Left colon (tissue), 2 donors: ENCODE measurements at regions not wholly inside any gene's neighbourhood (a gene's known extent, or its start where the extent isn't known, plus 50 kb on each side); places are given as distances from the start of the nearest gene placed in this dataset.
"Not testable (repeated sequence)": the region's sequence is repeated elsewhere in the genome, so short reads cannot be mapped to it uniquely, and the experiment has no call there.

ENCODE experiments used
- ATAC-seq: fragments of 200-7000 bp; cut with Tn5 transposase; one replicate; pipeline ENCODE4 v1.9.1; 2020; ENCODE audit warnings: mild to moderate bottlenecking, moderate library complexity
- DNase-seq, 2 donors: peaks; one replicate each; pipeline ENCODE4 v3.0.0-alpha.2; 2020
- intact Hi-C, 2 donors: fragments of 100-400 bp; cut with DNase I in 1 of 2; cut with micrococcal nuclease in 1 of 2; formaldehyde crosslinking; loops; one replicate each; pipeline versions ENCODE4 v1.11.2 to v1.14.0; 2022; cut with DNase I, micrococcal nuclease
- donor health status: DM: no; HTN: no; CAD: no.
- donor health status: DM: yes; HTN: yes; CAD: no.

GRCh38 chr10:46645110-46645509 is 66.2 kb downstream of the SYT15 start:
- intact Hi-C loops, DNase-seq, ATAC-seq: not testable (repeated sequence)

DNA sequence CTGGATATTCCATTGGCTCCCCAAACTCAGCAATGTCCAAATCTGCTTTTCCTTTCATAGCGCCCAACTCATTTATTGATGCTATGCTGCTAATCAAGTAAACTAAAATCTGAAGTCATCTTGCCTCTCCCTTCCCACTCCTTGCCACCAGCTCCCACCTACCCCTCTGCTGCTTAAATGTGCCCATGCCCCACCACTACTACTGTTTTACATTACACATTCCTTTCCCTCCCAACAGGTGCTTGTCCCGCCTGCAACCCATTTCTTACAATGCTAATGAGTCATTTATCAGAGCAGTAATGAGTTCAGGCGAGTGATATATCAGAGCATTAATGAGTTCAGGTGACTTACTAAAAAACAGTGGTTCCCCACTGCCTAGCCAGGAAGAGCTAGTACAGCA is 67.2 kb downstream of the SYT15 start:
- intact Hi-C loops, DNase-seq, ATAC-seq: not testable (repeated sequence)

DNA sequence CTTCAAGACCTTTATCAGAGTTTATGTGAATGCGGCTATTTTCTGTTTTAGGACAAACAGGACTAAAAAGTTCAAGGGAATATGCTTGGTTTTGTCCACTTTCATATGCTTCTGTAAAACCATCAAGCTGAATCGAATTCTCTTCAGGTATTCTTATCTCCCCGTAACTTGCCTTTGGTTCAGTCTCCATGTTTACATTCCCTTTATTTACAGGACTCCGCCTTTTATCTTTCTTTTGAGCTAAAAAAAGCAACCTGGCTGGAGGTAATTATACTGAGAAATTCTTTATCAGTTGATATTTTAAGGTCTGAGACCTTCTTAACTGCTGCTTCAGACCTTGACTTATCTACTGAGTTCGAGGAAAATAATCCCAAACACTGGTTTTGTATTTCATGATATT is 72.0 kb downstream of the SYT15 start:
- intact Hi-C loops, DNase-seq: not testable (repeated sequence)
- ATAC-seq = peak; percentile 34

- not testable (repeated sequence) for ATAC-seq
These were observed 78.5 kb downstream of the SYT15 start for GRCh38 chr10:46657437-46657836.

GRCh38 chr10:46660027-46660834 is 81.3 kb downstream of the SYT15 start:
- DNase-seq, ATAC-seq, intact Hi-C loops: not testable (repeated sequence)

More at GRCh38 chr10:46657437-46657836, 78.5 kb downstream of the SYT15 start:
- DNase-seq, intact Hi-C loops: not testable (repeated sequence)

GRCh38 chr10:46660835-46661164 is 81.9 kb downstream of the SYT15 start:
- intact Hi-C loops, DNase-seq, ATAC-seq: not testable (repeated sequence)

DNA sequence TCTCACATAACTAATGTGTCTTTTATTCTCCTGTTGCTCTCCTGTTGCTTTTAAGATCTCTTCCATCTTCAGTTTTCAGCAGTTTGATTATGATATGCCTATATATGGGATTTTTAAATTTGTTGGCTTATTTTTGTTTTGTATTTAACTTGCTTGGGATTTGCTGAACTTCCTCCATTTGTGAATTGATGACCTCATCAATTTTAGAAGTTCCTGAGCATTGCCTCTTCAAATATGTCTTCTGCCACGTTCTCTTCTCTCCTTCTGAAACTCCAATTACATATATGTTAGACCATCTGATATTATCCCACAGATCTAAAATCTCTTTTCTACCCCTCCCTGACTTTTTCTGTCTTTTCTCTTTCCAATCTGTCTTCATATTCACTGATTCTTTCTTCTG is 86.6 kb downstream of the SYT15 start:
- not testable (repeated sequence) for DNase-seq

GRCh38 chr10:46668357-46668997 is 89.5 kb downstream of the SYT15 start:
- ATAC-seq, DNase-seq, intact Hi-C loops: not testable (repeated sequence)

More for the DNA sequence above, 86.6 kb downstream of the SYT15 start:
- ATAC-seq, intact Hi-C loops: not testable (repeated sequence)

DNA sequence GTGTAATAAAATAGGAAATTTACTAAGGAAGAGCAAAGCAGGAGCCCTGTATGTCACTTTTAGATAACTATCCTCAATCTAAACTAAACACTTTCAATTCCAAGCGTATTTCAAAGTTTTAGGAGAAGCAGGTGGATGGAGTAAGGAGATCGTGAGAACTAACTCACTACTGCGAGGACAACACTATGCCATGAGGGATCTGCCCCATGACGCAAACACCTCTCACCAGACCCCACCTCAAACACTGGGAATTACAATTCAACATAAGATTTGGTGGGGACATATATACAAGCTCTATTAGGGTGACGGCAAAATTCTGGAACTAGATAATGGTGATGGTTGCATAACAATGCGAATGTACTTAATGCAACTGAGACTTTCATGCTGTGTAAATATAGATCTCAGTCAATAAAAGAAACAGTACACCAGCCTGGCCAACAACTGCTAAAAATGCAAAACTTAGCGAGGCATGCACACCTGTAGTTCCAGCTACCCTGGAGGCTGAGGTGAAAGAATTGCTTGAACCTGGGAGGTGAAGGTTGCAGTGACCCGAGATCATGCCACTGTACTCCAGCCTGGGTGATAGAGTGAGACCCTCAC is 99.0 kb downstream of the SYT15 start:
- DNase-seq, intact Hi-C loops, ATAC-seq: not testable (repeated sequence)

DNA sequence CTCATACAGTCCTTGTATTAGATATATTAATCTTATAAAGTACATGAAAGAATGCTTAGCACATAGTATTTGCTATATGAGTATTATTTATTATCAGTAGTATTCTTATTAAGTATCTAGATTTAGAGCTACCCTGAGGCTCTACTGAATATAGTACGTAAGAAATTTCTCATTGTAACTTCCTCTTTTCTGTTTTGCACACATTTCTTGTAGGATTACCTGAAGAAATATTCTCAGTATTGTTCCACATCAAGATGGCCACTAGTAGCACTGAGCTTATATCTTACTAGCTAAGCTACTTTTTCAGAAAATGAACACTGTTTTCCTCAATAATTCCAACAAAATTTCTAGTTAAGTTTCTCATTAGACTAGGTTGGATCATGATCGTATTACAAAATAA is 112.5 kb downstream of the SYT15 start:
- DNase-seq, ATAC-seq, intact Hi-C loops: not testable (repeated sequence)

GRCh38 chr10:46693218-46693617 is 114.3 kb downstream of the SYT15 start:
- intact Hi-C loops, ATAC-seq, DNase-seq: not testable (repeated sequence)

DNA sequence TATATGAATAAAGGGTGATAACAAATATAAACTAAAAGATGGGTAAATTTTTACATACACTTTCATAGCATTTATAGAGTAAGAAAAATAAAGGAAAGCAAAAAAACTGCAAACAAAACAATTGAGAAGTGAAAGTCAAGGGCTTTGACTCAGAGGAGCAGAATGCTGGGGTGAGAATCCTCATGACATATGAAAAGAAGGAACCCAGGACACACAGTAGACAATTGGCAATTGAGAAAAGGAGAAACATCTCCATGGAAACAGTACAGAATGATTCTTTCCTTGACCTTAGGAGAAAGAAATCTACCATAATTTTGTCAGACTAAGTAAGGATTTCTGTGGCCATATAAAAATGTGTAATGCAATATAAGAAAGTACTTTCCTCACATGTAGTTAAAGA is 138.3 kb downstream of the SYT15 start:
- ATAC-seq, intact Hi-C loops, DNase-seq: not testable (repeated sequence)

DNA sequence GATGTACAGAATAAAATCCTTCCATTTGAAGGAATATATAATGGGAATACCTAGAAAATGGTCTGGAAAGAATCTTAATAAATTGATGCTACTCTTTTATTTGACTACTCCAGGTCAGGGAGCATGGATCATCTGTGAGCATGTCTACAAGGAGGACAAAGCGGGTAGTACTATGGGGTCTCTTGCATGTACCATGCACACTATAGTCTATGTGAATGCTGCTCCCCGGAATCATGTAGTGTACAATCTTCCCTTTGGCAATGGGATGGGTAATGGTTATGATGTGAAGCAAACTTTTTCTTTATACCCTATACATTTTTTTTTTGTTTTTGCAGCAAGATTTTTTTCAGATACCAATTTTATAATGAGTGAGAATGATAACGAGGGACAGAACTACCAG is 139.1 kb downstream of the SYT15 start:
- intact Hi-C loops, DNase-seq, ATAC-seq: not testable (repeated sequence)

GRCh38 chr10:46720386-46720785 is 141.5 kb downstream of the SYT15 start:
- ATAC-seq, intact Hi-C loops: not testable (repeated sequence)
- DNase-seq = peak in 1 of 2 donors; percentile 2

DNA sequence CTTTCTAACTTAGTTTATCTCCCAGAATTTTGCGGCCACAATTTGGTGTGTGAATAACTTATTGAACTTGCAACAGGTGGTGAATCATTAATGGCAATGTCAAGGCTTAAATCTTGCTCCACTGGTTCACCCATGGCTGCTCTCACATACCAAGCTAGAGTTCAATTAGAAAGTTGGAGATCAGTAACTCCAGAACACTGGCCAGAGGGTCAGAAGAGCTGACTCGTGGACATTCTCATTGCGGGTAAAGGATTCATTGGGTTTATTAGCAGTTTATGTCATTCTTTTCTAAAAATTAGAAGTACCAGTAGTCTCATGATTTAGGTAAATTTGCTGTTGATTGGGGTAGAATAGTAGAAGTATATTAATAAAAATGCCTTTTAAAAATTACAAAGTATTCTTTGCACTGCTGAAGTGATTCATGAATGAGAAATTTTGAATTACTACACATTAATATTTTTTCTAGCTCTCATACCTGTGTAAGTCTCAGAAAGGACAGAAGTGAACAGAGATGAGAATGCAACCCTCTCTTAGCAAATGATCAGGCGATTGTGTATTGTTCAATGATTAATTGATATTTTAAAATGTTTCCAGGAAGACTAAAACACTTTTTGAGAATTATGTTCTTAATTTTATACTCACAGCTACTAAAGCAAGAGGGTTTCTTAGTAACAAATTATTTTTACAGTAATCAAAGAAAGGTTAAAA is 142.0 kb downstream of the SYT15 start:
- ATAC-seq = not testable (repeated sequence)

DNA sequence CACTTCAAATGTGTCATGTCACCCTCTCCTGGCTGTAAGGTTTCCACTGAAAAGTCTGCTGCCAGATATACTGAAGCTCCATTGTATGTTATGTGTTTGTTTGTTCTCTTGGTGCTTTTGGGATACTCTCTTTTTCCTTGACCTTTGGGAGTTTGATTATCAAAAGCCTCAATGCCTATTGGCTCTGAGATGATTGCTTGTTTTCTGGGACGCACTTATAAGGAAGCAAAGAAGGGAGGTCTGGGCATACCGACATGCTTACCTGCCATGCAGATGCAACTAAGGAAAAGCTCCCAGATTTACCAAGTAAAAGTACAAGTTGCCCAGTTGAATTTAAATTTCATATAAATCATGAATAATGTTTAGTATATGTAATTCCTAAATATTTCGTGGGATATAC is 145.3 kb downstream of the SYT15 start:
- intact Hi-C loops, DNase-seq, ATAC-seq: not testable (repeated sequence)

More for the DNA sequence above, 142.0 kb downstream of the SYT15 start:
- intact Hi-C loops, DNase-seq: not testable (repeated sequence)

DNA sequence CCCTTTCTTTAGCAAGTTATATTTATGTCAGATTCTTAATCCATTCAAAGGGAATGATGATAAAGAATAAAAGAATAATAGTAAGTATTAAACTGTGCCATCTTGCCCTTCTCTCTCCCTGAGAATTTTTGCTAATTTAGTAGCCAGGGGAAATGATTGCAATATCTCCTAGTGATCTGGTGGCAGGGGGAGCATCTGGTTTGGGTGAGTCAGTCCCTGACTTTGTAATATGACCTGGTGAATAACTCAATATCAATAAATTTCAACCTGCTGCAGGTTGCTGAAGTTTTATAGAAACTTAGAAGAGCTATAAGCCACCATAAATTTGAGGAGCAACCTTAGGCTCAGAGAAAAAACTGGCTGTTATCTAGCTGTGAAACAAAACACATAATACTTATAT is 149.4 kb downstream of the SYT15 start:
- ATAC-seq, intact Hi-C loops, DNase-seq: not testable (repeated sequence)

GRCh38 chr10:46730729-46731128 is 151.8 kb downstream of the SYT15 start:
- DNase-seq, intact Hi-C loops, ATAC-seq: not testable (repeated sequence)
